H54 (cell line): ENCODE measurements at regions not wholly inside any gene's neighbourhood (a gene's known extent, or its start where the extent isn't known, plus 50 kb on each side); places are given as distances from the start of the nearest gene placed in this dataset.

Experiments
- DNase-seq: peaks from one replicate; pipeline ENCODE4 v3.0.0; 2011; ENCODE audit warnings: low spot score, mixed read lengths; ENCODE audit not compliant: insufficient read length
- FAIRE-seq: peaks from 3 replicates; lab custom pipeline; 2011; peaks lifted over from hg19 to GRCh38; lab: Jason Lieb, UNC
- POLR2A ChIP-seq: IDR thresholded peaks from 2 replicates; pipeline ENCODE4 v1.6.1; 2011; ENCODE audit warnings: low read depth, mild to moderate bottlenecking, low read length

DNA sequence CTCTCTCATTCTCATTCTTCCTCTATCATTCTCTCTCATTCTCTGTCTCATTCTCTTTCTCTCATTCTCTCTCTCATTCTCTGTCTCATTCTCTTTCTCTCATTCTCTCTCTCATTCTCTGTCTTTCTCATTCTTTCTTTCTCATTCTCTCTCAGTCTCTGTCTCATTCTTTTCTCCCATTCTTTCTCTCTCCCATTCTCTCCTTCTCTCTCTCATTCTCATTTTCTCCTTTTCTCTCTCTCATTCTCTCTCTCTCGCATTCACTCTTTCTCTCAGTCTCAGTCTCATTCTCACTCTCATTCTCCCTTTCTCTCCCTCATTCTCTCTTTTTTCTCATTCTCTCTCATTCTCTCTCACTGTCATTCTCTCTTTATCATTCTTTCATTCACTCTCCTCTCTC, 152.0 kb upstream of the UQCRFS1 start:
- DNase-seq: no peak
- no peak for FAIRE-seq
- no peak for TF ChIP-seq POLR2A

- TF ChIP-seq POLR2A: no peak
- FAIRE-seq (no peak), DNase-seq (no peak)
These were observed 153.0 kb upstream of the UQCRFS1 start for GRCh38 chr19:29365836-29366417.

DNA sequence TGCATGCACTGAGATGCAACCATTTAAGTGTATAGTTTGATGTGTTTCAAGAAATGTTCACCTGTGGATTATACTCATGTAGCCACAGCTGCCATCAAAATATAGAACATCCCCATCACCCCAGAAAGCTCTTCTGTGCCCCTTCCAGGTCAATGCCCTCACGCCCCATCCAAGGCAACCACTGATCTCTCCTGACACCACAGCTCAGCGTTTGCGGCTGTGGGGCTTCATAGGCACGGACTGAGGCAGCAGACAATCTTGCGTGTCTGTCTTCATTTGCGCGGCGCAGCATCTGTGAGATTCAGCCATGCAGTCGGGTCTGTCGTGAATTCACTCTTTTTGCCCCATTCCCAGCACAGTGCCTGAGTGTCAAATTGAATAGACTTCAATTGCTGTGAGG, 153.8 kb upstream of the UQCRFS1 start:
- DNase-seq: no peak
- no peak for FAIRE-seq
- no peak for TF ChIP-seq POLR2A

- no peak for DNase-seq
- no peak for TF ChIP-seq POLR2A
- no peak for FAIRE-seq
These were observed 154.9 kb upstream of the UQCRFS1 start for GRCh38 chr19:29367791-29368222.

GRCh38 chr19:29370276-29370675, 155.5 kb upstream of the VSTM2B start:
- FAIRE-seq: no peak
- no peak for TF ChIP-seq POLR2A
- no peak for DNase-seq

- no peak for DNase-seq
- no peak for FAIRE-seq
- no peak for TF ChIP-seq POLR2A
These were observed 154.3 kb upstream of the VSTM2B start for GRCh38 chr19:29371251-29372090.

- FAIRE-seq: no peak
- no peak for TF ChIP-seq POLR2A
- DNase-seq: no peak
These were observed 153.7 kb upstream of the VSTM2B start for GRCh38 chr19:29372091-29372415.

GRCh38 chr19:29372461-29372860, 153.3 kb upstream of the VSTM2B start:
- TF ChIP-seq POLR2A: no peak
- no peak for DNase-seq
- no peak for FAIRE-seq

- DNase-seq (no peak), FAIRE-seq (no peak)
- TF ChIP-seq POLR2A: no peak
These were observed 152.6 kb upstream of the VSTM2B start for GRCh38 chr19:29372921-29373797.

DNA sequence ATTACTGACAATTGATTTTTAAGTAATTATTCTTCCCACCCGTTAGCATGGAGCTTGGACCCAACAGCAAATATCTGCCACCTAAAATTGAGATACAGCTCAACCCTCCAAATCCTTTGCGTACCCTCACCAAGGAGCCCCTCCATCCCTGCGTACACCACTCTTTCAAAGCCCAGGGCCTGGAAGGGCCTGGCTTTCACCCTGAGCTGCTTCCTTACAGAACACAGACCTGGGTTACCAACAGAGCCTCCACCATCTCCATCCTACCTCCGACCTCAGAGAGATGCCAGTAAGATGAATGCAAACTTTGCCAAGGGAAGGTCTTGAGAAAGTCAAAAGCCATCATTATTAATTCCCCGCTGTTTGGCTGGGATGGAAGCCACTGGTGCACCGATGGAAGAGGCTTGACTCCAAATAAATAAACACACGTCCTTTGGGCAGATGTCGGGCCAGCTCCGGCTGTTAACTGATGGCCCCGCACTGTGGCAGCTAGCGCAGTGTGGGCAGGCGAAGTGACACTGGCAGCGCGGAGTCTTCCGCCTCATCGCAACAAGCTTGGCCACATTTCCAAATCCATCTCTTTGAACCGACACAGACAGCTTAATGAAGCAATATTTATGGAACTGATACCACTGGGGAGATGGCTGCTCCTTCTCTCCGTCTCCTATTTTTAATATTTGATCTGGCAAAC, 150.2 kb upstream of the VSTM2B start:
- DNase-seq (no peak), FAIRE-seq (no peak)
- no peak for TF ChIP-seq POLR2A

- TF ChIP-seq POLR2A: no peak
- DNase-seq (no peak), FAIRE-seq (no peak)
These were observed 148.9 kb upstream of the VSTM2B start for GRCh38 chr19:29376855-29377354.

- no peak for FAIRE-seq
These were observed 147.7 kb upstream of the VSTM2B start for GRCh38 chr19:29378126-29378525.

GRCh38 chr19:29378543-29379080, 147.2 kb upstream of the VSTM2B start:
- no peak for FAIRE-seq
- TF ChIP-seq POLR2A: no peak
- no peak for DNase-seq

More at GRCh38 chr19:29378126-29378525, 147.7 kb upstream of the VSTM2B start:
- no peak for DNase-seq
- no peak for TF ChIP-seq POLR2A
